ENCODE measurements at regions not wholly inside any gene's neighbourhood (a gene's known extent, or its start where the extent isn't known, plus 50 kb on each side); places are given as distances from the start of the nearest gene placed in this dataset.

DNA sequence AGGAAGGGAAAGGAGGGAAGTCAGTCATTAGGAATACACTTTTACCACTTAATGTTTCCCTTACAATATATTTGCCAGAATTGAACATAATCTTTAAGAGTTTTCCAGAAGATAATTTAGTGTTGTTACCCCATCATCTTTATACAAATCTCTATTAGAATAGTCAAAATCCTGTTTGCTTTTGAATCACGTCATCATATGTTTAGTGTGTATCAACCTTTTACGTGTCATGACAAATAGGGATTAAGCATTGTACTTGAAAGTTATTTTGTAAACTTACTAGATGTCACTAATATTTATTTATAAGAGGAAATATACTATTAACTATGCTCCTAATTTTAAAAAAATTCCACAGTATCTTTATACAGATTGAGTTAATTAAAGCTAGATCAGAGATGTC is 1899.5 kb downstream of the MAT2B start:
- Histone ChIP-seq H3K4me2 (ENCODE audit: low read length) (no peak overlapping the region), H3K4me1 (ENCODE audit: insufficient read depth, low read length, poor library complexity, severe bottlenecking) (no peaks in the 10 kb centered on the region), H3K4me3 (ENCODE audit: low read depth, low read length, poor library complexity, severe bottlenecking) (no peak overlapping the region), H3K9me3 (ENCODE audit: low read length) (no peaks in the 10 kb centered on the region), H3K9me2 (ENCODE audit: insufficient read depth, low read length) (no peaks in the 10 kb centered on the region), H4K20me1 (ENCODE audit: insufficient read depth, low read length) (no peaks in the 10 kb centered on the region), H3K27ac (ENCODE audit: low read depth, low read length, poor library complexity, severe bottlenecking) (no peak overlapping the region), H2AFZ (ENCODE audit: low read length) (no peak overlapping the region), H3K79me2 (ENCODE audit: insufficient read depth, low read depth, low read length) (no peaks in the 10 kb centered on the region), H3K36me3 (ENCODE audit: insufficient read depth, low read length) (no peaks in the 10 kb centered on the region)
- CTCF ChIA-PET (ENCODE audit: unreplicated experiment): no interaction called here
- BruUV-seq (replicated peaks): no TSS peak
- DNase-seq (ENCODE audit: low spot score): no peak
- intact Hi-C loops (cut with micrococcal nuclease; ENCODE audit: unreplicated experiment): no loop called here
- POLR2A ChIA-PET: interaction anchor here (0.5 kb wide), 1 partner anchor 1660 kb away, joined by 3 read pairs; no protein-coding TSS in a partner anchor
- no peak for TF ChIP-seq EZH2phosphoT487 (IDR thresholded peaks at IDR 0.05; ENCODE audit: borderline replicate concordance, low read depth, low read length)
- TF ChIP-seq, protein P1, sequence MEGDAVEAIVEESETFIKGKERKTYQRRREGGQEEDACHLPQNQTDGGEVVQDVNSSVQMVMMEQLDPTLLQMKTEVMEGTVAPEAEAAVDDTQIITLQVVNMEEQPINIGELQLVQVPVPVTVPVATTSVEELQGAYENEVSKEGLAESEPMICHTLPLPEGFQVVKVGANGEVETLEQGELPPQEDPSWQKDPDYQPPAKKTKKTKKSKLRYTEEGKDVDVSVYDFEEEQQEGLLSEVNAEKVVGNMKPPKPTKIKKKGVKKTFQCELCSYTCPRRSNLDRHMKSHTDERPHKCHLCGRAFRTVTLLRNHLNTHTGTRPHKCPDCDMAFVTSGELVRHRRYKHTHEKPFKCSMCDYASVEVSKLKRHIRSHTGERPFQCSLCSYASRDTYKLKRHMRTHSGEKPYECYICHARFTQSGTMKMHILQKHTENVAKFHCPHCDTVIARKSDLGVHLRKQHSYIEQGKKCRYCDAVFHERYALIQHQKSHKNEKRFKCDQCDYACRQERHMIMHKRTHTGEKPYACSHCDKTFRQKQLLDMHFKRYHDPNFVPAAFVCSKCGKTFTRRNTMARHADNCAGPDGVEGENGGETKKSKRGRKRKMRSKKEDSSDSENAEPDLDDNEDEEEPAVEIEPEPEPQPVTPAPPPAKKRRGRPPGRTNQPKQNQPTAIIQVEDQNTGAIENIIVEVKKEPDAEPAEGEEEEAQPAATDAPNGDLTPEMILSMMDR (conservative IDR thresholded peaks at IDR 0.05; ENCODE audit: low read length): no peak

GRCh38 chr5:165405340-165405739 is 1899.9 kb downstream of the MAT2B start:
- TF ChIP-seq EZH2phosphoT487 (IDR thresholded peaks at IDR 0.05; ENCODE audit: borderline replicate concordance, low read depth, low read length): no peak
- TF ChIP-seq, protein P1 (conservative IDR thresholded peaks at IDR 0.05; ENCODE audit: low read length): no peak
- no TSS peak for BruUV-seq (replicated peaks)
- Histone ChIP-seq H3K4me3 (ENCODE audit: low read depth, low read length, poor library complexity, severe bottlenecking) (no peak overlapping the region), H3K9me3 (ENCODE audit: low read length) (no peaks in the 10 kb centered on the region), H3K79me2 (ENCODE audit: insufficient read depth, low read depth, low read length) (no peaks in the 10 kb centered on the region), H2AFZ (ENCODE audit: low read length) (no peak overlapping the region), H3K36me3 (ENCODE audit: insufficient read depth, low read length) (no peaks in the 10 kb centered on the region), H3K9me2 (ENCODE audit: insufficient read depth, low read length) (no peaks in the 10 kb centered on the region), H3K4me2 (ENCODE audit: low read length) (no peak overlapping the region), H4K20me1 (ENCODE audit: insufficient read depth, low read length) (no peaks in the 10 kb centered on the region), H3K4me1 (ENCODE audit: insufficient read depth, low read length, poor library complexity, severe bottlenecking) (no peaks in the 10 kb centered on the region), H3K27ac (ENCODE audit: low read depth, low read length, poor library complexity, severe bottlenecking) (no peak overlapping the region)
- no peak for DNase-seq (ENCODE audit: low spot score)
- intact Hi-C loops (cut with micrococcal nuclease; ENCODE audit: unreplicated experiment): no loop called here
- ChIA-PET CTCF (ENCODE audit: unreplicated experiment) (no interaction called here), POLR2A (interaction anchor here (0.5 to 0.7 kb wide), 2 partner anchors 572 to 1660 kb away, joined by 3 read pairs; no protein-coding TSS in a partner anchor)

GRCh38 chr5:165407352-165407751 is 1901.9 kb downstream of the MAT2B start:
- Histone ChIP-seq H3K36me3 (ENCODE audit: insufficient read depth, low read length) (no peaks in the 10 kb centered on the region), H3K9me2 (ENCODE audit: insufficient read depth, low read length) (no peaks in the 10 kb centered on the region), H3K4me1 (ENCODE audit: insufficient read depth, low read length, poor library complexity, severe bottlenecking) (no peaks in the 10 kb centered on the region), H2AFZ (ENCODE audit: low read length) (no peak overlapping the region), H3K27ac (ENCODE audit: low read depth, low read length, poor library complexity, severe bottlenecking) (no peak overlapping the region), H4K20me1 (ENCODE audit: insufficient read depth, low read length) (no peaks in the 10 kb centered on the region), H3K9me3 (ENCODE audit: low read length) (no peaks in the 10 kb centered on the region), H3K4me2 (ENCODE audit: low read length) (no peak overlapping the region), H3K4me3 (ENCODE audit: low read depth, low read length, poor library complexity, severe bottlenecking) (no peak overlapping the region), H3K79me2 (ENCODE audit: insufficient read depth, low read depth, low read length) (no peaks in the 10 kb centered on the region)
- DNase-seq (ENCODE audit: low spot score): no peak
- POLR2A ChIA-PET: no interaction called here
- intact Hi-C loops (cut with micrococcal nuclease; ENCODE audit: unreplicated experiment): no loop called here
- BruUV-seq (replicated peaks): no TSS peak
- TF ChIP-seq, protein P1 (conservative IDR thresholded peaks at IDR 0.05; ENCODE audit: low read length): no peak
- TF ChIP-seq EZH2phosphoT487 (IDR thresholded peaks at IDR 0.05; ENCODE audit: borderline replicate concordance, low read depth, low read length): no peak
- CTCF ChIA-PET (ENCODE audit: unreplicated experiment): no interaction called here
